ENCODE measurements at regions not wholly inside any gene's neighbourhood (a gene's known extent, or its start where the extent isn't known, plus 50 kb on each side); places are given as distances from the start of the nearest gene placed in this dataset.
A peak's percentile ranks its signal among the peaks of the same experiment; 100 is the strongest.
"Not testable (repeated sequence)": the region's sequence is repeated elsewhere in the genome, so short reads cannot be mapped to it uniquely, and the experiment has no call there.

DNA sequence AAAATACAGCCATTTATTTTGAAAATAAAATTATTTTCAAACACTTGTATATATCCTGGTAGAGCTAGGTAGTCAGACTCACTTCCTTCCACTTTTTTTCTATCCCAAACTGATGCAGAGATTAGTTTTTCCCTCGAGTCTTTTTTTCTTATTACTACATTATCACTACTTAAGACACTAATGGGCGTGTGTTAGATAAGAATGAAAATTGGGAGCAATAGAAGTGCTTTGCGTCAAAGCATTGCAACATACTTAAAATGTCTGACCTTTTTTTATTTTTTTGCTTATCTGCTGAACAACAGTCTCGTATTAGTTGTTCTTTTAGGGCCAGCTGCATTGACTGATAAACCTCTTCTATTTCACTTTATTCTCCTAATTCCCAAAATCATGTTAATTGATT, 1278.7 kb downstream of the CDH12 start (continued):
- TF ChIP-seq, protein P1, sequence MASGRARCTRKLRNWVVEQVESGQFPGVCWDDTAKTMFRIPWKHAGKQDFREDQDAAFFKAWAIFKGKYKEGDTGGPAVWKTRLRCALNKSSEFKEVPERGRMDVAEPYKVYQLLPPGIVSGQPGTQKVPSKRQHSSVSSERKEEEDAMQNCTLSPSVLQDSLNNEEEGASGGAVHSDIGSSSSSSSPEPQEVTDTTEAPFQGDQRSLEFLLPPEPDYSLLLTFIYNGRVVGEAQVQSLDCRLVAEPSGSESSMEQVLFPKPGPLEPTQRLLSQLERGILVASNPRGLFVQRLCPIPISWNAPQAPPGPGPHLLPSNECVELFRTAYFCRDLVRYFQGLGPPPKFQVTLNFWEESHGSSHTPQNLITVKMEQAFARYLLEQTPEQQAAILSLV (CRISPR knock-in tag; IDR thresholded peaks at IDR 0.05; ENCODE audit: borderline replicate concordance) = no peak

GRCh38 chr5:21573416-21574314, 1279.5 kb downstream of the CDH12 start:
- DNase-seq (ENCODE audit: low spot score) (no peak), FAIRE-seq (no peak), ATAC-seq (no peak)
- Histone ChIP-seq H3K27me3 (ENCODE audit: control insufficient read depth in 1 of 2, insufficient read depth in 2 of 2, low read length in 2 of 2) (no peaks in the 10 kb centered on the region), H3K79me2 (ENCODE audit: insufficient read depth, low read length) (no peaks in the 10 kb centered on the region), H3K27ac (ENCODE audit: extremely low read length, insufficient read depth, low read length) (no peak overlapping the region), H3K36me3 (replicated peaks in 1 of 2; ENCODE audit: control insufficient read depth in 1 of 2, insufficient read depth in 2 of 2, low read length in 2 of 2) (no peaks in the 10 kb centered on the region), H2AFZ (ENCODE audit: low read length) (no peak overlapping the region), H4K20me1 (ENCODE audit: insufficient read depth, low read length) (no peaks in the 10 kb centered on the region), H3K9me3 (ENCODE audit: low read length) (no peaks in the 10 kb centered on the region), H3K9ac (ENCODE audit: insufficient read depth, low read depth, low read length) (no peak overlapping the region), H3K4me2 (ENCODE audit: low read depth, low read length) (no peak overlapping the region), H3K4me3 (replicated peaks in 1 of 3; ENCODE audit: insufficient read depth in 1 of 3, low read depth in 2 of 3, low read length in 3 of 3) (no peak overlapping the region), H3K4me1 (ENCODE audit: insufficient read depth, low read length) (no peaks in the 10 kb centered on the region)
- POLR2A ChIA-PET = no interaction called here
- BruUV-seq (replicated peaks) = no TSS peak
- intact Hi-C loops (cut with micrococcal nuclease; ENCODE audit: unreplicated experiment) (no loop called here), in situ Hi-C loops (cut with HindIII; ENCODE audit: extremely low pct_ligation_motif_present, low pct_unique_long_range_greater_than_20kb) (no loop called here)
- CTCF ChIA-PET (ENCODE audit: low intra/inter-chr PET ratio, low total read pairs) = no interaction called here
- TF ChIP-seq PAX8 (CRISPR knock-in tag; IDR thresholded peaks at IDR 0.05; ENCODE audit: borderline replicate concordance) (no peak), SP2 (CRISPR knock-in tag; IDR thresholded peaks at IDR 0.05) (no peak), MAFF (IDR thresholded peaks at IDR 0.05; ENCODE audit: low read depth, low read length) (0 out of 2 replicates have a peak, but pooled peaks have one; percentile 41), ZFP36L1 (CRISPR knock-in tag; IDR thresholded peaks at IDR 0.05) (no peak), MAFK (conservative IDR thresholded peaks at IDR 0.05 in 1 of 2, IDR thresholded peaks at IDR 0.05 in 1 of 2; ENCODE audit: low read length in 2 of 2) (peak; percentile 4 to 66; a peak in 2 of 4 replicates), ZNF432 (CRISPR knock-in tag; IDR thresholded peaks at IDR 0.05; ENCODE audit: borderline replicate concordance) (no peak), NR3C1 (CRISPR knock-in tag; IDR thresholded peaks at IDR 0.05) (no peak), ZBTB4 (CRISPR knock-in tag; IDR thresholded peaks at IDR 0.05; ENCODE audit: borderline replicate concordance) (no peak)
- TF ChIP-seq, protein P2, sequence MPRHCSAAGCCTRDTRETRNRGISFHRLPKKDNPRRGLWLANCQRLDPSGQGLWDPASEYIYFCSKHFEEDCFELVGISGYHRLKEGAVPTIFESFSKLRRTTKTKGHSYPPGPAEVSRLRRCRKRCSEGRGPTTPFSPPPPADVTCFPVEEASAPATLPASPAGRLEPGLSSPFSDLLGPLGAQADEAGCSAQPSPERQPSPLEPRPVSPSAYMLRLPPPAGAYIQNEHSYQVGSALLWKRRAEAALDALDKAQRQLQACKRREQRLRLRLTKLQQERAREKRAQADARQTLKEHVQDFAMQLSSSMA (CRISPR knock-in tag; IDR thresholded peaks at IDR 0.05) = no peak
- 19% methylated on average over 1 of the region's 1 CpG for WGBS (ENCODE audit: low lambda C conversion rate)

- H3K9ac ChIP-seq (ENCODE audit: insufficient read depth, low read depth, low read length); FAIRE-seq; H3K27ac ChIP-seq (ENCODE audit: extremely low read length, insufficient read depth, low read length); H3K79me2 ChIP-seq (ENCODE audit: insufficient read depth, low read length); H4K20me1 ChIP-seq (ENCODE audit: insufficient read depth, low read length); intact Hi-C loops (cut with micrococcal nuclease; ENCODE audit: unreplicated experiment); H3K27me3 ChIP-seq (ENCODE audit: control insufficient read depth in 1 of 2, insufficient read depth in 2 of 2, low read length in 2 of 2); in situ Hi-C loops (cut with HindIII; ENCODE audit: extremely low pct_ligation_motif_present, low pct_unique_long_range_greater_than_20kb); BruUV-seq (replicated peaks); H3K4me3 ChIP-seq (replicated peaks in 1 of 3; ENCODE audit: insufficient read depth in 1 of 3, low read depth in 2 of 3, low read length in 3 of 3); ATAC-seq; CTCF ChIA-PET (ENCODE audit: low intra/inter-chr PET ratio, low total read pairs); POLR2A ChIA-PET; H3K36me3 ChIP-seq (replicated peaks in 1 of 2; ENCODE audit: control insufficient read depth in 1 of 2, insufficient read depth in 2 of 2, low read length in 2 of 2); H3K4me1 ChIP-seq (ENCODE audit: insufficient read depth, low read length); DNase-seq (ENCODE audit: low spot score); H3K9me3 ChIP-seq (ENCODE audit: low read length); H3K4me2 ChIP-seq (ENCODE audit: low read depth, low read length); H2AFZ ChIP-seq (ENCODE audit: low read length): not testable (repeated sequence)
- 0% methylated on average over 1 of the region's 1 CpG for WGBS (ENCODE audit: low lambda C conversion rate)
Measured at GRCh38 chr5:21571196-21571595, 1281.9 kb downstream of the CDH12 start.
